Retinal pigment epithelial cell (primary cell): ENCODE measurements at regions not wholly inside any gene's neighbourhood (a gene's known extent, or its start where the extent isn't known, plus 50 kb on each side); places are given as distances from the start of the nearest gene placed in this dataset.

Experiments
- DNase-seq: peaks from one replicate; pipeline ENCODE4 v3.0.0-alpha.2; 2010; ENCODE audit warnings: low read depth
- H3K4me3 ChIP-seq: 2 replicates; pipeline ENCODE4 v1.5.1; 2011; ENCODE audit warnings: mild to moderate bottlenecking, low read length, control low read depth, moderate library complexity
- TF ChIP-seq, protein P1 (sequence below): conservative IDR thresholded peaks from 2 replicates; pipeline ENCODE4 v1.5.1; 2011; ENCODE audit warnings: low read depth, low read length, control low read depth, inconsistent platforms

DNA sequence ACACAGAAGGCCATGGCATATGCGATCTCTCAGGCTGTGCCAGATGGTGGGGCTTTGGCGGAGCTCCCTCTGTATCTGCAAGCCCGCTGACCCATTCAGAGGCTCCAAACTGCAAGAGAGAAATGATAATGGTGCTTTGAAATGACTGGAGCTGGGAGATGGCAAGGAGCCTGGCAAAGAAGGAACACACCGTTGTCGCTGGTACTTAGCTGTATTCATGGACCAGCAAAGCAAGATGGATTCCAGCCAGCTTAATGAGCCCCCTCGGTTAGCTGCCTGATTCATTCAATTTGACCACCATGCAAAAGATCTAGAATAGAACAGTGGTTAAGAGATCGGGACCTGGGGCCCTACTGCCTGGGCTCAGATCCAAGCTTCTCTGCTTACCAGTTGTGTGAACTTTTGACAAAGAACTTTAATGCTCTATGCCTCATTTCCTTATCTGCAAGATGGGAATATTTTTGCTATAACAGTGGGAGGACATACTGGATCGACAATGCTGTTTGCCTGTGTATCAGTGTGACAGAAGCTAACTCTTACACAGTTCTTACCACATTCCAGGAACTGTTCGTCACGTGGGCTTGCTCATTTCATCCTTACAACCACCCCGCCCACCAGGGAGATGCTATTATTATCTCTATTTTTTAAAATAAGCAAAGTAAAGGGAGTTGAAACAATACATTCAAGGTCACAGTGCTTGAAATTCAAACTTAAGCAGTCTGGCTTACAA is 317.8 kb upstream of the SULF2 start:
- H3K4me3 ChIP-seq, result no peak overlapping the region
- TF ChIP-seq, protein P1, sequence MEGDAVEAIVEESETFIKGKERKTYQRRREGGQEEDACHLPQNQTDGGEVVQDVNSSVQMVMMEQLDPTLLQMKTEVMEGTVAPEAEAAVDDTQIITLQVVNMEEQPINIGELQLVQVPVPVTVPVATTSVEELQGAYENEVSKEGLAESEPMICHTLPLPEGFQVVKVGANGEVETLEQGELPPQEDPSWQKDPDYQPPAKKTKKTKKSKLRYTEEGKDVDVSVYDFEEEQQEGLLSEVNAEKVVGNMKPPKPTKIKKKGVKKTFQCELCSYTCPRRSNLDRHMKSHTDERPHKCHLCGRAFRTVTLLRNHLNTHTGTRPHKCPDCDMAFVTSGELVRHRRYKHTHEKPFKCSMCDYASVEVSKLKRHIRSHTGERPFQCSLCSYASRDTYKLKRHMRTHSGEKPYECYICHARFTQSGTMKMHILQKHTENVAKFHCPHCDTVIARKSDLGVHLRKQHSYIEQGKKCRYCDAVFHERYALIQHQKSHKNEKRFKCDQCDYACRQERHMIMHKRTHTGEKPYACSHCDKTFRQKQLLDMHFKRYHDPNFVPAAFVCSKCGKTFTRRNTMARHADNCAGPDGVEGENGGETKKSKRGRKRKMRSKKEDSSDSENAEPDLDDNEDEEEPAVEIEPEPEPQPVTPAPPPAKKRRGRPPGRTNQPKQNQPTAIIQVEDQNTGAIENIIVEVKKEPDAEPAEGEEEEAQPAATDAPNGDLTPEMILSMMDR, result no peak
- no peak for DNase-seq

GRCh38 chr20:48102076-48102787 is 317.0 kb upstream of the SULF2 start:
- no peak for DNase-seq
- H3K4me3 ChIP-seq, result no peak overlapping the region
- TF ChIP-seq, protein P1, result no peak

DNA sequence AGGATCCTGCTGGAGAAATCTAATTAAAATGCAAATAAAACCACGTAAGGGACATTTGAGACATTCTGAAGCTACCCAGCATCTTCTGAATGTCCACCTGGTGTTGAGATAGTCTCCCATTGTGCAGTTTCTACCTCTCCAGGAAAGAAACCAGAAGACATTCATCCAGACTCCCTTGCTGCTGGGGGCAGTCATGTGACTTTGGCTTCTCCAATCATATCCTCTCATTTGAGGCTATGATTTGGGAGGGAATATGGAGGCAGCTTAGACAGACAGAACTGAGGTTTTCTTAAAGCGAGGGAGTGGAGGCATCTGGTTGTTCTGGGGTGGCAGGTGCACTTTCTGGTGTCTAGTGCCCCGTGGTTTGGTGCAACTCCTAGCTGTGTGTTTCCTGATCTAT is 315.2 kb upstream of the SULF2 start:
- TF ChIP-seq, protein P1, result no peak
- H3K4me3 ChIP-seq, result no peak overlapping the region
- DNase-seq, result no peak

DNA sequence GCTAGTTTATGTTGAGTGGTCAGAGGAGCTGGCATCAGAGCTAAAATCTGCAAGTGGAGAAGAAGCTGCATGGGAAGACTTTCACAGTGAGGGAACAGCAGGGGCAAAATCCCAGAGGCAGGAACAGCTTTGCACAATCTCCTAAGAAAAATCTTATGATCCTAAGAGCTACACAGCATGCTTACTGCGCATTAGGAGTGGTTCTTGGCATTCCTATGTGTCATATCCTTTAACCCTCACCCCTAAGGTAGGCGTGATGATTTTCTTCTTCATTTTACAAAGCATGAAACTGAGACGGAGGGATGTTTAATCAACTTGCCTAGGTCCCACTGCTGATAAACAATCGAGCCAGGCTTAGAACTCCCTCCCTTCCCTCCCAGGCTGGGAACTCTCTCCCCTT is 313.6 kb upstream of the SULF2 start:
- peak; percentile 72 for DNase-seq
- no peak overlapping the region for H3K4me3 ChIP-seq
- TF ChIP-seq, protein P1, result no peak

DNA sequence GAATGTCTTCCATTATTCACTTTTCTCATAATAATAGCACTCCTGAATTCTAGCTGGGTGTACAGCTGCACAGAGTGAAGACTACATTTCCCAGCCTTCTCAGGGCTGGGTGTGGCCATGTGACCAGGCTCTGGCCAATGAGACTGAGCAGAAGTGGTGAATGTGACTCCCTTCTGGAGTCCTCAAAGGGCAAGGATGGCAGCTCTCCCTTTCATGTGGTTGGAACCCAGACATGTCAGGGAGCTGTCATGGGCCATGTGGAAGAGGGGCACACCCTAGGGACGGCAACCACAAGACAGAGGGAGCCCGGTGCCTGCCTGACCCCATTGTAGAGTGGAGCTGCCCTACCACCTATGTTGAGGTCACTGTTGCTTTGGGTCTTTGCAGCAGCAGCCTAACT is 312.8 kb upstream of the SULF2 start:
- DNase-seq, result no peak
- TF ChIP-seq, protein P1, result no peak

GRCh38 chr20:48096957-48097890 is 311.9 kb upstream of the SULF2 start:
- no peak overlapping the region for H3K4me3 ChIP-seq
- DNase-seq, result no peak
- TF ChIP-seq, protein P1, result no peak

More for the DNA sequence above, 312.8 kb upstream of the SULF2 start:
- no peak overlapping the region for H3K4me3 ChIP-seq
